Neuronal stem cell (in vitro differentiated cells): ENCODE measurements at regions not wholly inside any gene's neighbourhood (a gene's known extent, or its start where the extent isn't known, plus 50 kb on each side); places are given as distances from the start of the nearest gene placed in this dataset.
A peak's percentile ranks its signal among the peaks of the same experiment; 100 is the strongest.

Experiments
- DNase-seq: peaks from one replicate; pipeline ENCODE4 v3.0.0-alpha.2; 2013; ENCODE audit warnings: low spot score
- H2AFZ ChIP-seq: one replicate; pipeline ENCODE4 v1.6.1; 2013; ENCODE audit warnings: mild to moderate bottlenecking, low read length, inconsistent platforms
- H2AK5ac ChIP-seq: 2 replicates; pipeline ENCODE4 v1.6.1; 2013; ENCODE audit warnings: low read depth, mild to moderate bottlenecking, inconsistent platforms, low read length, moderate library complexity, mixed read lengths
- H2BK120ac ChIP-seq: 2 replicates; pipeline ENCODE4 v1.6.1; 2013; ENCODE audit warnings: low read depth, mild to moderate bottlenecking, inconsistent platforms, low read length, moderate library complexity, mixed read lengths
- H2BK12ac ChIP-seq: one replicate; pipeline ENCODE4 v1.6.1; 2013; ENCODE audit warnings: low read length, inconsistent platforms
- H2BK15ac ChIP-seq: 2 replicates; pipeline ENCODE4 v1.6.1; 2013; ENCODE audit warnings: mild to moderate bottlenecking, low read length, inconsistent platforms, mixed read lengths
- H2BK5ac ChIP-seq: one replicate; pipeline ENCODE4 v1.6.1; 2013; ENCODE audit warnings: inconsistent platforms, mild to moderate bottlenecking, low read length, moderate library complexity
- H3K14ac ChIP-seq: one replicate; pipeline ENCODE4 v1.6.1; 2013; ENCODE audit warnings: low read length, inconsistent platforms
- H3K18ac ChIP-seq: 2 replicates; pipeline ENCODE4 v1.6.1; 2013; ENCODE audit warnings: low read length, inconsistent platforms
- H3K23ac ChIP-seq: 2 replicates; pipeline ENCODE4 v1.6.1; 2013; ENCODE audit warnings: low read depth, mild to moderate bottlenecking, mixed read lengths, low read length, inconsistent platforms; ENCODE audit not compliant: poor library complexity
- H3K27ac ChIP-seq: replicated peaks from 3 replicates; pipeline ENCODE4 v1.5.1; 2013; ENCODE audit warnings: low read length, inconsistent platforms
- H3K27me3 ChIP-seq, 3 experiments: 2 replicates each; pipeline ENCODE4 v1.6.1; 2013; ENCODE audit warnings: low read length in 3 of 3, mild to moderate bottlenecking in 2 of 3, inconsistent platforms in 1 of 3, low read depth in 1 of 3, mixed read lengths in 1 of 3, moderate library complexity in 1 of 3; ENCODE audit not compliant: control insufficient read depth in 3 of 3, insufficient read depth in 3 of 3
- H3K36me3 ChIP-seq, 2 donors: replicated peaks in 1 of 2; 2 replicates each; pipeline ENCODE4 v1.6.1; 2013; ENCODE audit warnings: low read length in 2 of 2; ENCODE audit not compliant: control insufficient read depth in 2 of 2, insufficient read depth in 2 of 2
- H3K4ac ChIP-seq: 2 replicates; pipeline ENCODE4 v1.6.1; 2013; ENCODE audit warnings: inconsistent platforms, mild to moderate bottlenecking, low read length, moderate library complexity
- H3K4me1 ChIP-seq, 2 donors: 1 replicate in 1 of 2; 2 replicates in 1 of 2; pipeline ENCODE4 v1.6.1; 2013; ENCODE audit warnings: low read length in 2 of 2, low read depth in 1 of 2; ENCODE audit not compliant: control insufficient read depth in 2 of 2, insufficient read depth in 1 of 2
- H3K4me2 ChIP-seq: one replicate; pipeline ENCODE4 v1.6.1; 2013; ENCODE audit warnings: mild to moderate bottlenecking, low read length, inconsistent platforms; ENCODE audit not compliant: insufficient read depth, poor library complexity, severe bottlenecking
- H3K4me3 ChIP-seq, 2 donors: 2 replicates each; pipeline ENCODE4 v1.5.1; 2013; ENCODE audit warnings: low read length in 2 of 2, mild to moderate bottlenecking in 2 of 2, inconsistent platforms in 1 of 2, moderate library complexity in 1 of 2
- H3K79me1 ChIP-seq: one replicate; pipeline ENCODE4 v1.6.1; 2013; ENCODE audit warnings: low read depth, mild to moderate bottlenecking, inconsistent platforms, low read length, moderate library complexity
- H3K9ac ChIP-seq: one replicate; pipeline ENCODE4 v1.6.1; 2013; ENCODE audit warnings: mild to moderate bottlenecking, low read depth, low read length, inconsistent platforms; ENCODE audit not compliant: poor library complexity
- H3K9me3 ChIP-seq, 2 donors: replicated peaks in 1 of 2; 2 replicates each; pipeline versions ENCODE3 to v1.6.1; 2013; ENCODE audit warnings: low read length in 2 of 2, mild to moderate bottlenecking in 2 of 2, inconsistent platforms in 1 of 2, low read depth in 1 of 2, mixed read lengths in 1 of 2, moderate library complexity in 1 of 2; ENCODE audit not compliant: control insufficient read depth in 2 of 2, insufficient read depth in 1 of 2
- H4K8ac ChIP-seq: one replicate; pipeline ENCODE4 v1.6.1; 2013; ENCODE audit warnings: low read depth, mild to moderate bottlenecking, inconsistent platforms, low read length, moderate library complexity
- H4K91ac ChIP-seq: one replicate; pipeline ENCODE4 v1.6.1; 2013; ENCODE audit warnings: low read length, low read depth, mild to moderate bottlenecking, inconsistent platforms; ENCODE audit not compliant: poor library complexity
- WGBS, 2 donors: extraction: QIAGEN DNeasy Blood & Tissue Kit; methylation state at CpG; one replicate each; pipeline ENCODE4 v1.1.7; 2013; ENCODE audit warnings: missing lambda C conversion rate in 2 of 2, mixed read lengths in 1 of 2; ENCODE audit not compliant: insufficient read length in 2 of 2, insufficient replicate concordance in 1 of 2; ENCODE audit errors: extremely low coverage in 2 of 2; 5-methylcytosine and 5-hydroxymethylcytosine counted together

DNA sequence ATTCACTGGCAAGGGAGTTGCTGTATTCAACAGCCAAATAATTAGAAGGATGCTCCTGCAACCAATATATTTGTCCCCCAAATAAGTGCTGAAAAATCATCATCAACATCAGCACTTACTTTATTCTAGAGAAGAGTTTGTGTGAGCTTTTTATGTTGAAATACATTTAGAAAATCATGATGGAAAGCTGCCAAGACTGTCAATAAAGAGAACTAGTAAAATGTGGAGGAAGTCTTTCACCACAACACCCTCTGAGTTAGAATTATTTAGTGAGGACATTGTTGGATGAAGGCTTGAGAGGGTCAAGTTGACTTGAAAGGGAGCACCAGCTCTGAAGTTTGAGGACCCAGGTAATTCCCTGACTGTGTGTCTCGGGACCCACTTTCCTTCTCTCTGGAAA is 100.2 kb upstream of the TBCA start:
- no CpG with 5 or more reads among the region's 1 CpG for WGBS, 2 donors
- no peak overlapping the region for H2BK5ac ChIP-seq
- no peak overlapping the region for H3K18ac ChIP-seq
- H2BK15ac ChIP-seq, result no peak overlapping the region
- no peak overlapping the region for H3K23ac ChIP-seq
- H2AFZ ChIP-seq, result no peak overlapping the region
- no peaks in the 10 kb centered on the region for H3K36me3 ChIP-seq
- no peak overlapping the region for H3K27ac ChIP-seq
- no peak overlapping the region for H4K91ac ChIP-seq
- H2AK5ac ChIP-seq, result no peak overlapping the region
- H3K4me1 ChIP-seq, result peaks cover 2% of the 10 kb centered on the region in 2 donors
- H3K79me1 ChIP-seq, result no peaks in the 10 kb centered on the region
- no peak overlapping the region for H3K4me3 ChIP-seq
- no peak overlapping the region for H3K14ac ChIP-seq
- H2BK120ac ChIP-seq, result no peak overlapping the region
- H3K4me2 ChIP-seq, result no peak overlapping the region
- H4K8ac ChIP-seq, result no peak overlapping the region
- H3K9me3 ChIP-seq, result no peaks in the 10 kb centered on the region
- no peak overlapping the region for H2BK12ac ChIP-seq
- no peak overlapping the region for H3K4ac ChIP-seq
- no peak for DNase-seq
- H3K9ac ChIP-seq, result no peak overlapping the region
- H3K27me3 ChIP-seq, result peaks cover 0 to 64% (median 0%) of the 10 kb centered on the region in 3 experiments

DNA sequence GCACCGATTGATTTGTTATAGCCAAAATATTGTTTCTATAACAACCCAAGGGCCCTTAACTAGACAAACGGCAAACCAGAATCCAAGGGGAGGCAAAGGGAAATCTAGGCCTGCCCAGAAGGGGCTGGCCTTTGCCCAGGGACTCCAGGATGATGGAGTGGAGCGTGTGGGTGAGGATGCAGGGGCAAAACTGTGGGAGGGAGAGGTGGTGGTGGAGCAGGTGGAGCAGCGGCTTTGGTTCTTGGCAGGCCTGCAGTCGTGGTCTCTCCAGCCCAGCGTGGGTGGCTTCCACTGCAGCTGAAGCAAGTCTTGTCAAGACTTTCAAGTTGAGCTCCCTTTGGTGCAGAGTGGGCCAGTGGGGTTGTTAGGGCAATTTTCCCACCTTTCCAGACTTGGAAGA is 98.6 kb upstream of the TBCA start:
- WGBS, 2 donors, result no CpG with 5 or more reads among the region's 6 CpGs
- no peak overlapping the region for H4K91ac ChIP-seq
- no peak overlapping the region for H2AFZ ChIP-seq
- peaks cover 0 to 2% of the 10 kb centered on the region in 2 donors for H3K4me1 ChIP-seq
- no peak overlapping the region for H3K27ac ChIP-seq
- no peak overlapping the region for H2BK15ac ChIP-seq
- no peak for DNase-seq
- no peak overlapping the region for H2AK5ac ChIP-seq
- H3K4me2 ChIP-seq, result no peak overlapping the region
- H3K4me3 ChIP-seq, result no peak overlapping the region
- H4K8ac ChIP-seq, result no peak overlapping the region
- H3K18ac ChIP-seq, result peak overlapping the region; percentile 52
- H3K27me3 ChIP-seq, result peaks cover 0 to 67% (median 0%) of the 10 kb centered on the region in 3 experiments
- H3K9me3 ChIP-seq, result no peaks in the 10 kb centered on the region
- no peaks in the 10 kb centered on the region for H3K36me3 ChIP-seq
- no peak overlapping the region for H2BK5ac ChIP-seq
- H3K9ac ChIP-seq, result no peak overlapping the region
- no peaks in the 10 kb centered on the region for H3K79me1 ChIP-seq
- H2BK120ac ChIP-seq, result no peak overlapping the region
- no peak overlapping the region for H3K23ac ChIP-seq
- H2BK12ac ChIP-seq, result no peak overlapping the region
- no peak overlapping the region for H3K4ac ChIP-seq
- H3K14ac ChIP-seq, result no peak overlapping the region

DNA sequence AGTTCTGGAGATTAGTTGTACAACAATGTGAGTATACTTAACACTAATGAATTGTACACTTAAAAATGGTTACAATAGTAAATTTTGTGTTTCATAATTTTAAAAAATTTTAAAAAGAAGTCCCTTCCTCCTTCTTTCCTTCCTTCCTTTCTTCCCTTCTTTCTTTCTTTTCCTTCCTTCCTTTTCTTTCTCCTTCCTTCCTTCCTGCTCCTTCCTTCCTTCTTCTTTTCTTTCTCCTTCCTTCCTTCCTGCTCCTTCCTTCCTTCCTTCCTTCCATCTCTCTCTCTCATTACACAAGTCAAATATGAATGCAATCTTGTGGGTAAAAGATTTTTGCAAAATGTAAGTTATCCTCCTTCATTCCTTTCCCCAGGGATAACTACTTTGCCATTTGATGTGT is 97.1 kb upstream of the TBCA start:
- H3K27me3 ChIP-seq, result peaks cover 0 to 72% (median 0%) of the 10 kb centered on the region in 3 experiments
- DNase-seq, result no peak
- no peak overlapping the region for H4K8ac ChIP-seq
- no peak overlapping the region for H2BK12ac ChIP-seq
- H3K79me1 ChIP-seq, result no peaks in the 10 kb centered on the region
- H3K4me1 ChIP-seq, result peaks cover 0 to 4% of the 10 kb centered on the region in 2 donors
- H2BK15ac ChIP-seq, result no peak overlapping the region
- no peaks in the 10 kb centered on the region for H3K9me3 ChIP-seq
- no peak overlapping the region for H3K27ac ChIP-seq
- H3K23ac ChIP-seq, result no peak overlapping the region
- no peaks in the 10 kb centered on the region for H3K36me3 ChIP-seq
- no peak overlapping the region for H2BK5ac ChIP-seq
- no peak overlapping the region for H3K18ac ChIP-seq
- H4K91ac ChIP-seq, result no peak overlapping the region
- no peak overlapping the region for H3K9ac ChIP-seq
- H3K14ac ChIP-seq, result no peak overlapping the region
- H2BK120ac ChIP-seq, result no peak overlapping the region
- no peak overlapping the region for H3K4me3 ChIP-seq
- no peak overlapping the region for H3K4me2 ChIP-seq
- H2AK5ac ChIP-seq, result no peak overlapping the region
- H2AFZ ChIP-seq, result no peak overlapping the region
- H3K4ac ChIP-seq, result no peak overlapping the region

DNA sequence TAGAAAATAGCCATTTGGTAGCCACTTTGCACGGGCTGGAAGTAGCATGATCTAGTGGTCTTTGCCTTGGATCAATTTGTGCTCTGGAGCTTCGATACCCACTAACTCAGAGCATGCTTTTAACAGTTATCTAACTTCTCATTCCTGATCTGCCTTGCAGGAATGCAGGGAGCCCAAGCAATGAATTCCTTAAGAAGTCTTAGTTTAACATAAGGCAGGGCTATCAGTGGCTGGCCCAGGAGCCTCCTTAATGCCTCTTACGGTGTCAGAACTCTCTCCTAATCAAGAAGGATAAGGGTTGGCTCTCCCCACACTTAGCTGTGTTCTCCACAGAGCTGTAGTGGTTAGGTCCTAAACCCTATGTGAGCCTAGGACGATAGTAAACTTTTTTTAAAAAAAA is 95.8 kb upstream of the TBCA start:
- H3K4me2 ChIP-seq, result no peak overlapping the region
- H3K18ac ChIP-seq, result no peak overlapping the region
- peaks cover 0 to 4% of the 10 kb centered on the region in 2 donors for H3K4me1 ChIP-seq
- H2AK5ac ChIP-seq, result no peak overlapping the region
- no peaks in the 10 kb centered on the region for H3K36me3 ChIP-seq
- no peak overlapping the region for H3K27ac ChIP-seq
- H4K91ac ChIP-seq, result no peak overlapping the region
- peaks cover 0 to 73% (median 0%) of the 10 kb centered on the region in 3 experiments for H3K27me3 ChIP-seq
- H2BK15ac ChIP-seq, result no peak overlapping the region
- H3K79me1 ChIP-seq, result no peaks in the 10 kb centered on the region
- H3K23ac ChIP-seq, result no peak overlapping the region
- no peak overlapping the region for H3K4ac ChIP-seq
- H2BK12ac ChIP-seq, result no peak overlapping the region
- H2AFZ ChIP-seq, result no peak overlapping the region
- H2BK120ac ChIP-seq, result no peak overlapping the region
- no peak overlapping the region for H3K14ac ChIP-seq
- no peak overlapping the region for H2BK5ac ChIP-seq
- WGBS, 2 donors, result no CpG with 5 or more reads among the region's 4 CpGs
- DNase-seq, result no peak
- no peak overlapping the region for H3K4me3 ChIP-seq
- H3K9ac ChIP-seq, result no peak overlapping the region
- H4K8ac ChIP-seq, result no peak overlapping the region
- no peaks in the 10 kb centered on the region for H3K9me3 ChIP-seq
